ENCODE measurements at regions not wholly inside any gene's neighbourhood (a gene's known extent, or its start where the extent isn't known, plus 50 kb on each side); places are given as distances from the start of the nearest gene placed in this dataset.

DNA sequence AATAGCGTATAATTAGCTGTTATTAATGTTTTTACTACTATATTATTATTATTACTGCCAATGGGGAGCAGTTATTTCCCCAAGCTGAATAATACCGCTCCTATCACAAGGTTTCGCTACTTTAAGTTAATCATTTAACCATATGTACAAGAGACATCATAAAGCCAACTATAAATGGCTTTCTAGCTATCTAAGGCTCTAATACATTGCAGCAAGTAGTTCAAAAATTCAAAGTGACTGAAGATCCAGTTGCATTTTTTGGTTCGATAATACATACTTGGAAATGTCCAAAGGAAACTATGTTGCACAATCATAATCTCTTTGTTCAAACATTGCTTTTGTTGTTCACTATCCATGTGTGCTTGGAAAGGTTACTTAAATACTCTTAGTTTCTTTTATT lies 952.0 kb upstream of the MBL2 start:
- TF ChIP-seq, protein P1, sequence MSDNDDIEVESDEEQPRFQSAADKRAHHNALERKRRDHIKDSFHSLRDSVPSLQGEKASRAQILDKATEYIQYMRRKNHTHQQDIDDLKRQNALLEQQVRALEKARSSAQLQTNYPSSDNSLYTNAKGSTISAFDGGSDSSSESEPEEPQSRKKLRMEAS (IDR thresholded peaks at IDR 0.05): no peak
- TF ChIP-seq POLR2A (IDR thresholded peaks at IDR 0.05; ENCODE audit: borderline replicate concordance, extremely low read depth, insufficient read depth, insufficient read length) (no peak), POLR2AphosphoS5 (IDR thresholded peaks at IDR 0.05; ENCODE audit: low read depth, low read length) (no peak), EZH2 (IDR thresholded peaks at IDR 0.05) (no peak)
- TF ChIP-seq, protein P2, sequence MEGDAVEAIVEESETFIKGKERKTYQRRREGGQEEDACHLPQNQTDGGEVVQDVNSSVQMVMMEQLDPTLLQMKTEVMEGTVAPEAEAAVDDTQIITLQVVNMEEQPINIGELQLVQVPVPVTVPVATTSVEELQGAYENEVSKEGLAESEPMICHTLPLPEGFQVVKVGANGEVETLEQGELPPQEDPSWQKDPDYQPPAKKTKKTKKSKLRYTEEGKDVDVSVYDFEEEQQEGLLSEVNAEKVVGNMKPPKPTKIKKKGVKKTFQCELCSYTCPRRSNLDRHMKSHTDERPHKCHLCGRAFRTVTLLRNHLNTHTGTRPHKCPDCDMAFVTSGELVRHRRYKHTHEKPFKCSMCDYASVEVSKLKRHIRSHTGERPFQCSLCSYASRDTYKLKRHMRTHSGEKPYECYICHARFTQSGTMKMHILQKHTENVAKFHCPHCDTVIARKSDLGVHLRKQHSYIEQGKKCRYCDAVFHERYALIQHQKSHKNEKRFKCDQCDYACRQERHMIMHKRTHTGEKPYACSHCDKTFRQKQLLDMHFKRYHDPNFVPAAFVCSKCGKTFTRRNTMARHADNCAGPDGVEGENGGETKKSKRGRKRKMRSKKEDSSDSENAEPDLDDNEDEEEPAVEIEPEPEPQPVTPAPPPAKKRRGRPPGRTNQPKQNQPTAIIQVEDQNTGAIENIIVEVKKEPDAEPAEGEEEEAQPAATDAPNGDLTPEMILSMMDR (IDR thresholded peaks at IDR 0.05 in 2 of 3, conservative IDR thresholded peaks at IDR 0.05 in 1 of 3; ENCODE audit: borderline replicate concordance in 1 of 3, insufficient read depth in 1 of 3, low read depth in 2 of 3, low read length in 2 of 3): no peak
